WTC11 (cell line): ENCODE measurements at regions not wholly inside any gene's neighbourhood (a gene's known extent, or its start where the extent isn't known, plus 50 kb on each side); places are given as distances from the start of the nearest gene placed in this dataset.

ENCODE experiments used
- ATAC-seq: fragments of 200-7000 bp; cut with Tn5 transposase; 2 replicates; pipeline ENCODE4 v1.10.0; 2021; ENCODE audit warnings: mild to moderate bottlenecking, moderate library complexity
- CTCF ChIA-PET: fragments of 300-600 bp; sonication (Branson Sonifier 250); formaldehyde crosslinking; loops from one replicate; lab custom pipeline; 2021; ENCODE audit warnings: antibody characterized with exemption; lab: Charles Lee
- POLR2A ChIA-PET: fragments of 350-600 bp; sonication (Branson Sonifier 250); formaldehyde crosslinking; loops from one replicate; lab custom pipeline; 2021; ENCODE audit warnings: antibody characterized with exemption; lab: Charles Lee
- DNase-seq: peaks from one replicate; pipeline ENCODE4 v3.0.0; 2021; ENCODE audit warnings: low spot score
- H3K27ac Mint-ChIP-seq: 2 replicates; pipeline ENCODE4 v1.8.0; 2021; ENCODE audit warnings: mixed read lengths
- H3K27me3 Mint-ChIP-seq: 2 replicates; pipeline ENCODE4 v1.8.0; 2021; ENCODE audit warnings: low read depth, mild to moderate bottlenecking, moderate library complexity, mixed read lengths
- H3K36me3 Mint-ChIP-seq: 2 replicates; pipeline ENCODE4 v1.8.0; 2021; ENCODE audit warnings: mixed read lengths
- H3K4me1 Mint-ChIP-seq: 2 replicates; pipeline ENCODE4 v1.8.0; 2022; ENCODE audit warnings: mixed read lengths
- H3K4me3 Mint-ChIP-seq: 2 replicates; pipeline ENCODE4 v1.8.0; 2021; ENCODE audit warnings: mild to moderate bottlenecking, moderate library complexity, mixed read lengths
- H3K9me3 Mint-ChIP-seq: 2 replicates; pipeline ENCODE4 v1.8.0; 2021; ENCODE audit warnings: mixed read lengths
- CBFB ChIP-seq: sonication (generic); formaldehyde crosslinking; IDR thresholded peaks from 2 replicates; pipeline ENCODE4 v1.8.1; 2022; ENCODE audit warnings: mild to moderate bottlenecking, low read depth, missing genetic modification reagents
- JUN ChIP-seq: sonication (generic); formaldehyde crosslinking; IDR thresholded peaks from 2 replicates; pipeline ENCODE4 v1.8.0; 2023; ENCODE audit warnings: mild to moderate bottlenecking, missing genetic modification reagents
- MLX ChIP-seq: sonication (generic); formaldehyde crosslinking; IDR thresholded peaks from 2 replicates; pipeline ENCODE4 v1.8.1; 2023; ENCODE audit warnings: mild to moderate bottlenecking, missing genetic modification reagents, moderate library complexity
- MYBL2 ChIP-seq: sonication (generic); formaldehyde crosslinking; IDR thresholded peaks from 2 replicates; pipeline ENCODE4 v1.8.1; 2023; ENCODE audit warnings: mild to moderate bottlenecking, moderate library complexity, missing genetic modification reagents
- NFE2L1 ChIP-seq: sonication (generic); formaldehyde crosslinking; IDR thresholded peaks from 2 replicates; pipeline ENCODE4 v1.8.1; 2023; ENCODE audit warnings: missing genetic modification reagents
- OVOL2 ChIP-seq: fragments of 250-450 bp; sonication (Bioruptor Pico); IDR thresholded peaks from 2 replicates; pipeline ENCODE4 v1.9.0; 2021; ENCODE audit warnings: mild to moderate bottlenecking, borderline replicate concordance
- PRDM15 ChIP-seq: sonication (generic); formaldehyde crosslinking; IDR thresholded peaks from 2 replicates; pipeline ENCODE4 v1.8.0; 2022; ENCODE audit warnings: missing genetic modification reagents
- TEAD1 ChIP-seq: sonication (generic); formaldehyde crosslinking; IDR thresholded peaks from 2 replicates; pipeline ENCODE4 v1.8.0; 2022; ENCODE audit warnings: mild to moderate bottlenecking, missing genetic modification reagents
- ZNF121 ChIP-seq: sonication (generic); formaldehyde crosslinking; IDR thresholded peaks from 2 replicates; pipeline ENCODE4 v1.8.0; 2023; ENCODE audit warnings: missing genetic modification reagents
- TF ChIP-seq, protein P1 (sequence below): sonication (generic); formaldehyde crosslinking; IDR thresholded peaks from 2 replicates; pipeline ENCODE4 v1.8.1; 2023; ENCODE audit warnings: mild to moderate bottlenecking, missing genetic modification reagents
- TF ChIP-seq, protein P2 (sequence below): sonication (generic); formaldehyde crosslinking; IDR thresholded peaks from 2 replicates; pipeline ENCODE4 v1.8.1; 2022; ENCODE audit warnings: mild to moderate bottlenecking, moderate library complexity, missing genetic modification reagents
- TF ChIP-seq, protein P3 (sequence below): sonication (generic); formaldehyde crosslinking; conservative IDR thresholded peaks from 2 replicates; pipeline ENCODE4 v1.8.1; 2023; ENCODE audit warnings: mild to moderate bottlenecking, low read depth, missing genetic modification reagents, moderate library complexity
- TF ChIP-seq, protein P4 (sequence below): sonication (generic); formaldehyde crosslinking; IDR thresholded peaks from 2 replicates; pipeline ENCODE4 v1.8.1; 2022; ENCODE audit warnings: missing genetic modification reagents, borderline replicate concordance
- TF ChIP-seq, protein P5 (sequence below): sonication (generic); formaldehyde crosslinking; IDR thresholded peaks from 2 replicates; pipeline ENCODE4 v1.8.1; 2022; ENCODE audit warnings: low read depth, missing genetic modification reagents, borderline replicate concordance
- TF ChIP-seq, protein P6 (sequence below): sonication (generic); formaldehyde crosslinking; IDR thresholded peaks from 2 replicates; pipeline ENCODE4 v1.8.0; 2023; ENCODE audit warnings: mild to moderate bottlenecking, missing genetic modification reagents
- TF ChIP-seq, protein P7 (sequence below): sonication (generic); formaldehyde crosslinking; IDR thresholded peaks from 2 replicates; pipeline ENCODE4 v1.8.1; 2022; ENCODE audit warnings: low read depth, mild to moderate bottlenecking, moderate library complexity, missing genetic modification reagents, borderline replicate concordance
- TF ChIP-seq, protein P8 (sequence below): fragments of 250-450 bp; sonication (Bioruptor Pico); IDR thresholded peaks from 2 replicates; pipeline ENCODE4 v1.8.0; 2021; ENCODE audit warnings: mild to moderate bottlenecking

- Mint-ChIP-seq H3K36me3 (no peaks in the 10 kb centered on the region), H3K4me1 (peaks cover 32% of the 10 kb centered on the region), H3K27ac (no peak overlapping the region), H3K27me3 (peaks cover 33% of the 10 kb centered on the region), H3K9me3 (no peaks in the 10 kb centered on the region), H3K4me3 (no peak overlapping the region)
- no peak for ATAC-seq
- ChIA-PET CTCF (no interaction called here), POLR2A (no interaction called here)
- DNase-seq: no peak
- TF ChIP-seq, protein P1, sequence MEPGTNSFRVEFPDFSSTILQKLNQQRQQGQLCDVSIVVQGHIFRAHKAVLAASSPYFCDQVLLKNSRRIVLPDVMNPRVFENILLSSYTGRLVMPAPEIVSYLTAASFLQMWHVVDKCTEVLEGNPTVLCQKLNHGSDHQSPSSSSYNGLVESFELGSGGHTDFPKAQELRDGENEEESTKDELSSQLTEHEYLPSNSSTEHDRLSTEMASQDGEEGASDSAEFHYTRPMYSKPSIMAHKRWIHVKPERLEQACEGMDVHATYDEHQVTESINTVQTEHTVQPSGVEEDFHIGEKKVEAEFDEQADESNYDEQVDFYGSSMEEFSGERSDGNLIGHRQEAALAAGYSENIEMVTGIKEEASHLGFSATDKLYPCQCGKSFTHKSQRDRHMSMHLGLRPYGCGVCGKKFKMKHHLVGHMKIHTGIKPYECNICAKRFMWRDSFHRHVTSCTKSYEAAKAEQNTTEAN (CRISPR knock-in tag): no peak
- TF ChIP-seq MLX (CRISPR knock-in tag) (no peak), JUN (CRISPR knock-in tag) (no peak), ZNF121 (CRISPR knock-in tag) (no peak), PRDM15 (CRISPR knock-in tag) (no peak), CBFB (CRISPR knock-in tag) (no peak), OVOL2 (CRISPR knock-in tag) (no peak)
- TF ChIP-seq, protein P2, sequence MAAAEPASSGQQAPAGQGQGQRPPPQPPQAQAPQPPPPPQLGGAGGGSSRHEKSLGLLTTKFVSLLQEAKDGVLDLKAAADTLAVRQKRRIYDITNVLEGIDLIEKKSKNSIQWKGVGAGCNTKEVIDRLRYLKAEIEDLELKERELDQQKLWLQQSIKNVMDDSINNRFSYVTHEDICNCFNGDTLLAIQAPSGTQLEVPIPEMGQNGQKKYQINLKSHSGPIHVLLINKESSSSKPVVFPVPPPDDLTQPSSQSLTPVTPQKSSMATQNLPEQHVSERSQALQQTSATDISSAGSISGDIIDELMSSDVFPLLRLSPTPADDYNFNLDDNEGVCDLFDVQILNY (CRISPR knock-in tag): no peak
- TF ChIP-seq, protein P3, sequence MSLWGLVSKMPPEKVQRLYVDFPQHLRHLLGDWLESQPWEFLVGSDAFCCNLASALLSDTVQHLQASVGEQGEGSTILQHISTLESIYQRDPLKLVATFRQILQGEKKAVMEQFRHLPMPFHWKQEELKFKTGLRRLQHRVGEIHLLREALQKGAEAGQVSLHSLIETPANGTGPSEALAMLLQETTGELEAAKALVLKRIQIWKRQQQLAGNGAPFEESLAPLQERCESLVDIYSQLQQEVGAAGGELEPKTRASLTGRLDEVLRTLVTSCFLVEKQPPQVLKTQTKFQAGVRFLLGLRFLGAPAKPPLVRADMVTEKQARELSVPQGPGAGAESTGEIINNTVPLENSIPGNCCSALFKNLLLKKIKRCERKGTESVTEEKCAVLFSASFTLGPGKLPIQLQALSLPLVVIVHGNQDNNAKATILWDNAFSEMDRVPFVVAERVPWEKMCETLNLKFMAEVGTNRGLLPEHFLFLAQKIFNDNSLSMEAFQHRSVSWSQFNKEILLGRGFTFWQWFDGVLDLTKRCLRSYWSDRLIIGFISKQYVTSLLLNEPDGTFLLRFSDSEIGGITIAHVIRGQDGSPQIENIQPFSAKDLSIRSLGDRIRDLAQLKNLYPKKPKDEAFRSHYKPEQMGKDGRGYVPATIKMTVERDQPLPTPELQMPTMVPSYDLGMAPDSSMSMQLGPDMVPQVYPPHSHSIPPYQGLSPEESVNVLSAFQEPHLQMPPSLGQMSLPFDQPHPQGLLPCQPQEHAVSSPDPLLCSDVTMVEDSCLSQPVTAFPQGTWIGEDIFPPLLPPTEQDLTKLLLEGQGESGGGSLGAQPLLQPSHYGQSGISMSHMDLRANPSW (CRISPR knock-in tag): no peak
- TF ChIP-seq, protein P4, sequence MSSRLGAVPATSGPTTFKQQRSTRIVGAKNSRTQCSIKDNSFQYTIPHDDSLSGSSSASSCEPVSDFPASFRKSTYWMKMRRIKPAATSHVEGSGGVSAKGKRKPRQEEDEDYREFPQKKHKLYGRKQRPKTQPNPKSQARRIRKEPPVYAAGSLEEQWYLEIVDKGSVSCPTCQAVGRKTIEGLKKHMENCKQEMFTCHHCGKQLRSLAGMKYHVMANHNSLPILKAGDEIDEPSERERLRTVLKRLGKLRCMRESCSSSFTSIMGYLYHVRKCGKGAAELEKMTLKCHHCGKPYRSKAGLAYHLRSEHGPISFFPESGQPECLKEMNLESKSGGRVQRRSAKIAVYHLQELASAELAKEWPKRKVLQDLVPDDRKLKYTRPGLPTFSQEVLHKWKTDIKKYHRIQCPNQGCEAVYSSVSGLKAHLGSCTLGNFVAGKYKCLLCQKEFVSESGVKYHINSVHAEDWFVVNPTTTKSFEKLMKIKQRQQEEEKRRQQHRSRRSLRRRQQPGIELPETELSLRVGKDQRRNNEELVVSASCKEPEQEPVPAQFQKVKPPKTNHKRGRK: no peak
- TF ChIP-seq, protein P5, sequence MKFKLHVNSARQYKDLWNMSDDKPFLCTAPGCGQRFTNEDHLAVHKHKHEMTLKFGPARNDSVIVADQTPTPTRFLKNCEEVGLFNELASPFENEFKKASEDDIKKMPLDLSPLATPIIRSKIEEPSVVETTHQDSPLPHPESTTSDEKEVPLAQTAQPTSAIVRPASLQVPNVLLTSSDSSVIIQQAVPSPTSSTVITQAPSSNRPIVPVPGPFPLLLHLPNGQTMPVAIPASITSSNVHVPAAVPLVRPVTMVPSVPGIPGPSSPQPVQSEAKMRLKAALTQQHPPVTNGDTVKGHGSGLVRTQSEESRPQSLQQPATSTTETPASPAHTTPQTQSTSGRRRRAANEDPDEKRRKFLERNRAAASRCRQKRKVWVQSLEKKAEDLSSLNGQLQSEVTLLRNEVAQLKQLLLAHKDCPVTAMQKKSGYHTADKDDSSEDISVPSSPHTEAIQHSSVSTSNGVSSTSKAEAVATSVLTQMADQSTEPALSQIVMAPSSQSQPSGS: no peak
Measured at GRCh38 chrX:124234348-124234747, 98.1 kb upstream of the TEX13D start.

DNA sequence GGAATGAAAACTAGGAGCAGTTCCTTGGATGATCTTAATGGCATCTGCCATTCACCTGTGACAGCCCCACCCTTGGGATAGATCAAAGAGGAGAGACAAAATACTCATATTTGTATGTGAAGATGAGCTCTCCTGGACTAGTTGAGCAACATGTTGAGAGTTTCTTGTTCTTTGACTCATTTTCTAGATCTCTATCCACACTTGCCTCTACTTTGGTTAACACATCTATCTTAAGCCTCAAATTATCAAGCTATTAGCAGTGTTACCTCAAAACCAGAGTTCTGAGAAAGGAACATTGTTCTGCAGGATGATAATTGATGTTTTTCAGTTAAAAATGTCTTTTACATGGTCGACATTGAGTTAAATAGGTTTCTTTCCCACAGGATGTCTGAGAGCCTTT lies 94.2 kb upstream of the TEX13D start:
- Mint-ChIP-seq H3K4me1 (peaks cover 12% of the 10 kb centered on the region), H3K27me3 (peaks cover 34% of the 10 kb centered on the region), H3K36me3 (no peaks in the 10 kb centered on the region), H3K4me3 (no peak overlapping the region), H3K27ac (no peak overlapping the region), H3K9me3 (no peaks in the 10 kb centered on the region)
- no peak for DNase-seq
- ChIA-PET POLR2A (no interaction called here), CTCF (no interaction called here)
- ATAC-seq: no peak
- TF ChIP-seq MYBL2 (CRISPR knock-in tag) (no peak), TEAD1 (CRISPR knock-in tag) (no peak), NFE2L1 (CRISPR knock-in tag) (no peak)
- TF ChIP-seq, protein P6, sequence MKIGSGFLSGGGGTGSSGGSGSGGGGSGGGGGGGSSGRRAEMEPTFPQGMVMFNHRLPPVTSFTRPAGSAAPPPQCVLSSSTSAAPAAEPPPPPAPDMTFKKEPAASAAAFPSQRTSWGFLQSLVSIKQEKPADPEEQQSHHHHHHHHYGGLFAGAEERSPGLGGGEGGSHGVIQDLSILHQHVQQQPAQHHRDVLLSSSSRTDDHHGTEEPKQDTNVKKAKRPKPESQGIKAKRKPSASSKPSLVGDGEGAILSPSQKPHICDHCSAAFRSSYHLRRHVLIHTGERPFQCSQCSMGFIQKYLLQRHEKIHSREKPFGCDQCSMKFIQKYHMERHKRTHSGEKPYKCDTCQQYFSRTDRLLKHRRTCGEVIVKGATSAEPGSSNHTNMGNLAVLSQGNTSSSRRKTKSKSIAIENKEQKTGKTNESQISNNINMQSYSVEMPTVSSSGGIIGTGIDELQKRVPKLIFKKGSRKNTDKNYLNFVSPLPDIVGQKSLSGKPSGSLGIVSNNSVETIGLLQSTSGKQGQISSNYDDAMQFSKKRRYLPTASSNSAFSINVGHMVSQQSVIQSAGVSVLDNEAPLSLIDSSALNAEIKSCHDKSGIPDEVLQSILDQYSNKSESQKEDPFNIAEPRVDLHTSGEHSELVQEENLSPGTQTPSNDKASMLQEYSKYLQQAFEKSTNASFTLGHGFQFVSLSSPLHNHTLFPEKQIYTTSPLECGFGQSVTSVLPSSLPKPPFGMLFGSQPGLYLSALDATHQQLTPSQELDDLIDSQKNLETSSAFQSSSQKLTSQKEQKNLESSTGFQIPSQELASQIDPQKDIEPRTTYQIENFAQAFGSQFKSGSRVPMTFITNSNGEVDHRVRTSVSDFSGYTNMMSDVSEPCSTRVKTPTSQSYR (CRISPR knock-in tag): no peak
- TF ChIP-seq, protein P7, sequence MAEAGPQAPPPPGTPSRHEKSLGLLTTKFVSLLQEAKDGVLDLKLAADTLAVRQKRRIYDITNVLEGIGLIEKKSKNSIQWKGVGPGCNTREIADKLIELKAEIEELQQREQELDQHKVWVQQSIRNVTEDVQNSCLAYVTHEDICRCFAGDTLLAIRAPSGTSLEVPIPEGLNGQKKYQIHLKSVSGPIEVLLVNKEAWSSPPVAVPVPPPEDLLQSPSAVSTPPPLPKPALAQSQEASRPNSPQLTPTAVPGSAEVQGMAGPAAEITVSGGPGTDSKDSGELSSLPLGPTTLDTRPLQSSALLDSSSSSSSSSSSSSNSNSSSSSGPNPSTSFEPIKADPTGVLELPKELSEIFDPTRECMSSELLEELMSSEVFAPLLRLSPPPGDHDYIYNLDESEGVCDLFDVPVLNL: no peak
- TF ChIP-seq, protein P8, sequence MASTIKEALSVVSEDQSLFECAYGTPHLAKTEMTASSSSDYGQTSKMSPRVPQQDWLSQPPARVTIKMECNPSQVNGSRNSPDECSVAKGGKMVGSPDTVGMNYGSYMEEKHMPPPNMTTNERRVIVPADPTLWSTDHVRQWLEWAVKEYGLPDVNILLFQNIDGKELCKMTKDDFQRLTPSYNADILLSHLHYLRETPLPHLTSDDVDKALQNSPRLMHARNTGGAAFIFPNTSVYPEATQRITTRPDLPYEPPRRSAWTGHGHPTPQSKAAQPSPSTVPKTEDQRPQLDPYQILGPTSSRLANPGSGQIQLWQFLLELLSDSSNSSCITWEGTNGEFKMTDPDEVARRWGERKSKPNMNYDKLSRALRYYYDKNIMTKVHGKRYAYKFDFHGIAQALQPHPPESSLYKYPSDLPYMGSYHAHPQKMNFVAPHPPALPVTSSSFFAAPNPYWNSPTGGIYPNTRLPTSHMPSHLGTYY (CRISPR knock-in tag): no peak
